Stimulated activated CD8-positive, alpha-beta memory T cell treated with anti-CD3 and anti-CD28 coated beads, Interleukin-12 subunit alpha, Interleukin-12 subunit beta, amount 100 ng/mL, for 1 hour (primary cell): ENCODE measurements at regions not wholly inside any gene's neighbourhood (a gene's known extent, or its start where the extent isn't known, plus 50 kb on each side); places are given as distances from the start of the nearest gene placed in this dataset.
"Not testable (repeated sequence)": the region's sequence is repeated elsewhere in the genome, so short reads cannot be mapped to it uniquely, and the experiment has no call there.

Experiments
- DNase-seq: peaks from one replicate; pipeline ENCODE4 v3.0.0-alpha.2; 2020; ENCODE audit warnings: low read depth

GRCh38 chr12:42030588-42030987, 114.1 kb downstream of the GXYLT1 start:
- DNase-seq = no peak

GRCh38 chr12:42027546-42027945, 117.1 kb downstream of the GXYLT1 start:
- no peak for DNase-seq

- DNase-seq = no peak
Observed at GRCh38 chr12:42024495-42024830, 120.2 kb downstream of the GXYLT1 start.

GRCh38 chr12:42023733-42024494, 120.8 kb downstream of the GXYLT1 start:
- peak; percentile 43 for DNase-seq

GRCh38 chr12:42021937-42022336, 122.7 kb downstream of the GXYLT1 start:
- DNase-seq = not testable (repeated sequence)

GRCh38 chr12:42021469-42021868, 123.2 kb downstream of the GXYLT1 start:
- DNase-seq = no peak

GRCh38 chr12:42020226-42020625, 124.4 kb downstream of the GXYLT1 start:
- DNase-seq = no peak

- DNase-seq = no peak
Observed at GRCh38 chr12:42019746-42020145, 124.9 kb downstream of the GXYLT1 start.

- DNase-seq = no peak
Observed at GRCh38 chr12:42017051-42017450, 127.6 kb downstream of the GXYLT1 start.

- DNase-seq = no peak
Observed at GRCh38 chr12:42015051-42015461, 129.6 kb downstream of the GXYLT1 start.

- not testable (repeated sequence) for DNase-seq
Observed at GRCh38 chr12:42012501-42012900, 132.2 kb downstream of the GXYLT1 start.

- DNase-seq = no peak
Observed at GRCh38 chr12:42010715-42011114, 134.0 kb downstream of the GXYLT1 start.

- no peak for DNase-seq
Observed at GRCh38 chr12:42010257-42010656, 134.4 kb downstream of the GXYLT1 start.

- no peak for DNase-seq
Observed at GRCh38 chr12:42008996-42009395, 135.7 kb downstream of the GXYLT1 start.

- no peak for DNase-seq
Observed at GRCh38 chr12:42003031-42003430, 141.6 kb downstream of the GXYLT1 start.

- no peak for DNase-seq
Observed at GRCh38 chr12:42002563-42002962, 142.1 kb downstream of the GXYLT1 start.

GRCh38 chr12:41998436-41998835, 146.2 kb downstream of the GXYLT1 start:
- DNase-seq = no peak

GRCh38 chr12:41993283-41993682, 151.4 kb downstream of the GXYLT1 start:
- no peak for DNase-seq

- DNase-seq = no peak
Observed at GRCh38 chr12:41992692-41993215, 151.9 kb downstream of the GXYLT1 start.

GRCh38 chr12:41992022-41992421, 152.7 kb downstream of the GXYLT1 start:
- no peak for DNase-seq

GRCh38 chr12:41988715-41989114, 156.0 kb downstream of the GXYLT1 start:
- no peak for DNase-seq

GRCh38 chr12:41986513-41986912, 158.2 kb downstream of the GXYLT1 start:
- not testable (repeated sequence) for DNase-seq

GRCh38 chr12:41983856-41984255, 160.8 kb downstream of the GXYLT1 start:
- DNase-seq = no peak

GRCh38 chr12:41983394-41983793, 161.3 kb downstream of the GXYLT1 start:
- DNase-seq = no peak
